H9 (cell line): ENCODE measurements at regions not wholly inside any gene's neighbourhood (a gene's known extent, or its start where the extent isn't known, plus 50 kb on each side); places are given as distances from the start of the nearest gene placed in this dataset.

Experiments
- DNase-seq: peaks from one replicate; pipeline ENCODE4 v3.0.0-alpha.2; 2017
- H2AFZ ChIP-seq: one replicate; pipeline ENCODE4 v1.6.1; 2013; ENCODE audit warnings: mild to moderate bottlenecking, low read length, control low read depth, moderate library complexity
- H2AK5ac ChIP-seq: 2 replicates; pipeline ENCODE4 v1.6.1; 2013; ENCODE audit warnings: low read length, control low read depth, mixed read lengths; ENCODE audit not compliant: insufficient read length
- H2BK120ac ChIP-seq: one replicate; pipeline ENCODE4 v1.6.1; 2013; ENCODE audit warnings: low read depth, mild to moderate bottlenecking, low read length, control low read depth, inconsistent platforms; ENCODE audit not compliant: poor library complexity, severe bottlenecking
- H2BK12ac ChIP-seq: 2 replicates; pipeline ENCODE4 v1.6.1; 2013; ENCODE audit warnings: low read length, control low read depth, mixed read lengths, low read depth; ENCODE audit not compliant: insufficient read length
- H2BK15ac ChIP-seq: 2 replicates; pipeline ENCODE4 v1.6.1; 2013; ENCODE audit warnings: low read depth, low read length, control low read depth
- H2BK20ac ChIP-seq: one replicate; pipeline ENCODE4 v1.6.1; 2013; ENCODE audit warnings: low read depth, mild to moderate bottlenecking, low read length, control low read depth, inconsistent platforms; ENCODE audit not compliant: poor library complexity, severe bottlenecking
- H2BK5ac ChIP-seq: 2 replicates; pipeline ENCODE4 v1.6.1; 2013; ENCODE audit warnings: low read length, control low read depth, mixed read lengths; ENCODE audit not compliant: insufficient read length
- H3K14ac ChIP-seq: 2 replicates; pipeline ENCODE4 v1.6.1; 2013; ENCODE audit warnings: low read length, control low read depth; ENCODE audit not compliant: insufficient read depth
- H3K18ac ChIP-seq: 2 replicates; pipeline ENCODE4 v1.6.1; 2013; ENCODE audit warnings: low read depth, mild to moderate bottlenecking, mixed read lengths, low read length, control low read depth; ENCODE audit not compliant: insufficient read length
- H3K23ac ChIP-seq: 2 replicates; pipeline ENCODE4 v1.6.1; 2013; ENCODE audit warnings: low read length, control low read depth, mixed read lengths, low read depth; ENCODE audit not compliant: insufficient read length
- H3K23me2 ChIP-seq: 2 replicates; pipeline ENCODE4 v1.6.1; 2013; ENCODE audit warnings: low read depth, mild to moderate bottlenecking, mixed read lengths, low read length, control low read depth; ENCODE audit not compliant: insufficient read length, poor library complexity, severe bottlenecking
- H3K27ac ChIP-seq: 2 replicates; pipeline ENCODE4 v1.5.1; 2013; ENCODE audit warnings: low read length, control low read depth, mixed read lengths, low read depth; ENCODE audit not compliant: insufficient read length
- H3K27me3 ChIP-seq: 2 replicates; pipeline ENCODE4 v1.6.1; 2013; ENCODE audit warnings: low read length, control low read depth, inconsistent platforms; ENCODE audit not compliant: insufficient read depth
- H3K4ac ChIP-seq: 2 replicates; pipeline ENCODE4 v1.6.1; 2013; ENCODE audit warnings: low read depth, mild to moderate bottlenecking, control low read depth, inconsistent platforms, low read length, moderate library complexity
- H3K4me1 ChIP-seq: 2 replicates; pipeline ENCODE4 v1.6.1; 2013; ENCODE audit warnings: low read length, control low read depth, inconsistent platforms; ENCODE audit not compliant: insufficient read depth
- H3K4me2 ChIP-seq: 2 replicates; pipeline ENCODE4 v1.6.1; 2013; ENCODE audit warnings: low read length, control low read depth, mixed read lengths; ENCODE audit not compliant: insufficient read length, insufficient read depth
- H3K56ac ChIP-seq: 2 replicates; pipeline ENCODE4 v1.6.1; 2013; ENCODE audit warnings: low read depth, mild to moderate bottlenecking, mixed read lengths, low read length, control low read depth; ENCODE audit not compliant: insufficient read length
- H3K79me1 ChIP-seq: 2 replicates; pipeline ENCODE4 v1.6.1; 2013; ENCODE audit warnings: low read depth, mild to moderate bottlenecking, moderate library complexity, low read length, control low read depth, inconsistent platforms; ENCODE audit not compliant: insufficient read depth, poor library complexity, severe bottlenecking
- H3K79me2 ChIP-seq: 2 replicates; pipeline ENCODE4 v1.6.1; 2013; ENCODE audit warnings: low read length, control low read depth, inconsistent platforms; ENCODE audit not compliant: insufficient read depth
- H3K9ac ChIP-seq: 2 replicates; pipeline ENCODE4 v1.6.1; 2013; ENCODE audit warnings: low read length, control low read depth, mixed read lengths; ENCODE audit not compliant: insufficient read length; ENCODE audit errors: extremely low read depth
- H3K9me3 ChIP-seq: one replicate; pipeline ENCODE4 v1.6.1; 2013; ENCODE audit warnings: low read depth, low read length, inconsistent platforms; ENCODE audit not compliant: control insufficient read depth
- H3T11ph ChIP-seq: one replicate; pipeline ENCODE4 v1.6.1; 2013; ENCODE audit warnings: mild to moderate bottlenecking, low read length, control low read depth, inconsistent platforms
- H4K20me1 ChIP-seq: one replicate; pipeline ENCODE4 v1.6.1; 2013; ENCODE audit not compliant: control insufficient read depth, insufficient read length, insufficient read depth
- H4K5ac ChIP-seq: 2 replicates; pipeline ENCODE4 v1.6.1; 2013; ENCODE audit warnings: low read depth, mild to moderate bottlenecking, mixed read lengths, low read length, control low read depth; ENCODE audit not compliant: insufficient read length
- H4K8ac ChIP-seq: replicated peaks from 2 replicates; pipeline ENCODE4 v1.6.1; 2013; ENCODE audit warnings: low read length, control low read depth, mixed read lengths, low read depth; ENCODE audit not compliant: insufficient read length
- H4K91ac ChIP-seq: 2 replicates; pipeline ENCODE4 v1.6.1; 2013; ENCODE audit warnings: low read depth, mild to moderate bottlenecking, moderate library complexity, mixed read lengths, low read length, control low read depth; ENCODE audit not compliant: insufficient read length
- H3K27ac Mint-ChIP-seq, 3 experiments: 2 replicates in 2 of 3; 3 replicates in 1 of 3; pipeline ENCODE4 v1.8.0; 2020 to 2021; ENCODE audit warnings: mixed read lengths in 3 of 3, mild to moderate bottlenecking in 1 of 3, moderate library complexity in 1 of 3
- H3K27me3 Mint-ChIP-seq: 2 replicates; pipeline ENCODE4 v1.8.0; 2021; ENCODE audit warnings: low read depth, mild to moderate bottlenecking, moderate library complexity, mixed read lengths
- H3K36me3 Mint-ChIP-seq, 3 experiments: 2 replicates in 2 of 3; 3 replicates in 1 of 3; pipeline ENCODE4 v1.8.0; 2020 to 2021; ENCODE audit warnings: low read depth in 3 of 3, mixed read lengths in 3 of 3; ENCODE audit not compliant: insufficient read depth in 1 of 3
- H3K4me1 Mint-ChIP-seq, 2 experiments: 2 replicates each; pipeline ENCODE4 v1.8.0; 2020; ENCODE audit warnings: mixed read lengths in 2 of 2
- H3K4me3 Mint-ChIP-seq, 2 experiments: 2 replicates in 1 of 2; 3 replicates in 1 of 2; pipeline ENCODE4 v1.8.0; 2020 to 2021; ENCODE audit warnings: mild to moderate bottlenecking in 2 of 2, mixed read lengths in 2 of 2, moderate library complexity in 1 of 2
- H3K9me3 Mint-ChIP-seq, 2 experiments: 2 replicates in 1 of 2; 3 replicates in 1 of 2; pipeline ENCODE4 v1.8.0; 2020; ENCODE audit warnings: mild to moderate bottlenecking in 2 of 2, mixed read lengths in 2 of 2, moderate library complexity in 1 of 2
- WGBS: extraction: QIAGEN DNeasy Blood & Tissue Kit; methylation state at CpG from one replicate; pipeline ENCODE4 v1.1.7; 2013; ENCODE audit warnings: missing lambda C conversion rate, low lambda C conversion rate, mixed read lengths; ENCODE audit not compliant: insufficient read length; ENCODE audit errors: extremely low coverage; 5-methylcytosine and 5-hydroxymethylcytosine counted together
- TF ChIP-seq, protein P1 (sequence below): fragments of 200-600 bp; sonication (generic); conservative IDR thresholded peaks from 3 replicates; pipeline ENCODE4 v1.8.0; 2021; ENCODE audit warnings: antibody characterized with exemption, mild to moderate bottlenecking

DNA sequence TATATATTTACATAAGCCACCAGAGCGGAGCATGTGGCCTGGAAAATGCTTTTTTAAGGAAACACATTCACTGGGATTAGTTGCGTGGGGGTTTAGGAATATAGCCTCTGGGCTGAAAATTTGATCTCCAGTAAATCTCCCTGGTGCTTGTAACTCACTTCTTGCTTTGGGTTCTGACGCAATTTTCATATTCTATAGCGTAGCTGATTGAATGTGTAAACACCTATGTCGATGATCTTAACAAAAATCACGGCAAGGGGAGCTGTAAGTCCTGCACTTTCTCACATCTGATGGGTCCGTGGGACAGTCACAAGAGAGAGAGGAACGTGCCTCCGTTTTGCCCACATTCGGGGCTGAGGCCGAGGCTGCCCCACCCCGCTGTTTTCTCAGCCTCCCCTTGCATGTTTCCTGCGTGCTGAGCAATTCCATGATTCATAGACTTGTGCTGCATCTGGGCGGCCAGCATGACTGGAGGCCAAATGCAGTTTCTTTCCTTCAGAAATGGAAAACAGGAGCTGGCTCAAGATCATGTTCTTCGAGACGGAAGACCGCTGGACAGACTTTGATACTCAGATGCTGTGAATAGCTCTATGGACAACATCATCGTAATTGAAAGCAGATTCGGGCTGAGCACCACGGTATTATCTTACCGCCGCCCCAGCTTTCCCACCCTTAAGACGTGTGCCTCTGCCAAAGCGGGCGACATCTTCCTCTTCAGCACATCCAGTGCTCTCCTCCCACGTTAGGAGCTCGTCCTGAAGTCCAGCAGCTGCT is 109.2 kb downstream of the TMEM18 start:
- TF ChIP-seq, protein P1, sequence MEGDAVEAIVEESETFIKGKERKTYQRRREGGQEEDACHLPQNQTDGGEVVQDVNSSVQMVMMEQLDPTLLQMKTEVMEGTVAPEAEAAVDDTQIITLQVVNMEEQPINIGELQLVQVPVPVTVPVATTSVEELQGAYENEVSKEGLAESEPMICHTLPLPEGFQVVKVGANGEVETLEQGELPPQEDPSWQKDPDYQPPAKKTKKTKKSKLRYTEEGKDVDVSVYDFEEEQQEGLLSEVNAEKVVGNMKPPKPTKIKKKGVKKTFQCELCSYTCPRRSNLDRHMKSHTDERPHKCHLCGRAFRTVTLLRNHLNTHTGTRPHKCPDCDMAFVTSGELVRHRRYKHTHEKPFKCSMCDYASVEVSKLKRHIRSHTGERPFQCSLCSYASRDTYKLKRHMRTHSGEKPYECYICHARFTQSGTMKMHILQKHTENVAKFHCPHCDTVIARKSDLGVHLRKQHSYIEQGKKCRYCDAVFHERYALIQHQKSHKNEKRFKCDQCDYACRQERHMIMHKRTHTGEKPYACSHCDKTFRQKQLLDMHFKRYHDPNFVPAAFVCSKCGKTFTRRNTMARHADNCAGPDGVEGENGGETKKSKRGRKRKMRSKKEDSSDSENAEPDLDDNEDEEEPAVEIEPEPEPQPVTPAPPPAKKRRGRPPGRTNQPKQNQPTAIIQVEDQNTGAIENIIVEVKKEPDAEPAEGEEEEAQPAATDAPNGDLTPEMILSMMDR, result no peak
- H3K4me2 ChIP-seq, result no peak overlapping the region
- DNase-seq, result no peak
- Mint-ChIP-seq H3K9me3 (peaks cover 3 to 6% of the 10 kb centered on the region in 2 experiments; a peak in 4 of 5 replicates), H3K4me1 (no peaks in the 10 kb centered on the region), H3K27me3 (peaks cover 40% of the 10 kb centered on the region), H3K36me3 (no peaks in the 10 kb centered on the region), H3K4me3 (no peak overlapping the region), H3K27ac (no peak overlapping the region)
- H2AFZ ChIP-seq, result no peak overlapping the region
- H3K27ac ChIP-seq, result no peak overlapping the region
- H3K14ac ChIP-seq, result no peak overlapping the region
- H3K79me1 ChIP-seq, result no peaks in the 10 kb centered on the region
- H3T11ph ChIP-seq, result no peak overlapping the region
- no peak overlapping the region for H4K91ac ChIP-seq
- no peaks in the 10 kb centered on the region for H3K79me2 ChIP-seq
- no peak overlapping the region for H4K8ac ChIP-seq
- no peak overlapping the region for H2BK15ac ChIP-seq
- H2BK20ac ChIP-seq, result no peak overlapping the region
- no peak overlapping the region for H2BK5ac ChIP-seq
- H3K56ac ChIP-seq, result no peak overlapping the region
- no peak overlapping the region for H4K5ac ChIP-seq
- H2AK5ac ChIP-seq, result no peak overlapping the region
- H3K23ac ChIP-seq, result no peak overlapping the region
- H3K9ac ChIP-seq, result no peak overlapping the region
- no peak overlapping the region for H3K18ac ChIP-seq
- H3K27me3 ChIP-seq, result peaks cover 3% of the 10 kb centered on the region; the same call in 1 of the 2 replicates
- H3K4me1 ChIP-seq, result no peaks in the 10 kb centered on the region
- H2BK12ac ChIP-seq, result no peak overlapping the region
- no peaks in the 10 kb centered on the region for H4K20me1 ChIP-seq
- H3K9me3 ChIP-seq, result no peaks in the 10 kb centered on the region
- no CpG with 5 or more reads among the region's 27 CpGs for WGBS
- no peak overlapping the region for H2BK120ac ChIP-seq
- no peak overlapping the region for H3K4ac ChIP-seq
- H3K23me2 ChIP-seq, result no peaks in the 10 kb centered on the region
